PFSK-1 (cell line): ENCODE measurements at regions not wholly inside any gene's neighbourhood (a gene's known extent, or its start where the extent isn't known, plus 50 kb on each side); places are given as distances from the start of the nearest gene placed in this dataset.

Experiments used
- POLR2AphosphoS5 ChIP-seq: IDR thresholded peaks from 2 replicates; pipeline ENCODE4 v1.6.1; 2012; ENCODE audit warnings: low read depth, mild to moderate bottlenecking, control low read depth, low read length, moderate library complexity
- REST ChIP-seq, 2 experiments: IDR thresholded peaks; 2 replicates each; pipeline versions ENCODE4 v1.6.1 to v1.8.0; 2011 to 2012; ENCODE audit warnings: low read depth in 2 of 2, low read length in 2 of 2, control low read depth in 1 of 2, inconsistent platforms in 1 of 2, mild to moderate bottlenecking in 1 of 2, moderate library complexity in 1 of 2; ENCODE audit not compliant: insufficient read depth in 1 of 2
- SIN3A ChIP-seq: IDR thresholded peaks from 2 replicates; pipeline ENCODE4 v1.6.1; 2012; ENCODE audit warnings: mild to moderate bottlenecking, low read length, moderate library complexity, borderline replicate concordance; ENCODE audit not compliant: insufficient read depth
- TAF1 ChIP-seq: IDR thresholded peaks from 2 replicates; pipeline ENCODE4 v1.6.1; 2012; ENCODE audit warnings: low read length, control low read depth, borderline replicate concordance; ENCODE audit not compliant: insufficient read depth

GRCh38 chr12:4190366-4191063, 83.0 kb upstream of the CCND2 start:
- TF ChIP-seq TAF1 (no peak), POLR2AphosphoS5 (no peak), REST (IDR thresholded peaks at IDR 0.05; ENCODE audit: insufficient read depth in 1 of 2, low read depth in 2 of 2, low read length in 2 of 2) (no peak), SIN3A (no peak)
